CD14-positive monocyte (primary cell): ENCODE measurements at regions not wholly inside any gene's neighbourhood (a gene's known extent, or its start where the extent isn't known, plus 50 kb on each side); places are given as distances from the start of the nearest gene placed in this dataset.

Experiments
- DNase-seq, 3 donors: peaks; one replicate each; pipeline ENCODE4 v3.0.0-alpha.2; 2011 to 2022
- H2AFZ ChIP-seq: 2 replicates; pipeline ENCODE4 v1.6.0; 2012; ENCODE audit warnings: mild to moderate bottlenecking, low read depth, low read length, inconsistent platforms; ENCODE audit not compliant: insufficient read depth, poor library complexity, severe bottlenecking
- H3K27ac ChIP-seq, 2 donors: 1 replicate in 1 of 2; 2 replicates in 1 of 2; pipeline ENCODE4 v1.5.1; 2012 to 2013; ENCODE audit warnings: low read length in 2 of 2, control low read depth in 1 of 2, inconsistent platforms in 1 of 2, low read depth in 1 of 2, mild to moderate bottlenecking in 1 of 2
- H3K27me3 ChIP-seq, 2 donors: one replicate each; pipeline versions ENCODE4 v1.6.0 to v1.6.1; 2011 to 2013; ENCODE audit warnings: low read length in 2 of 2; ENCODE audit not compliant: control insufficient read depth in 2 of 2, insufficient read depth in 2 of 2
- H3K36me3 ChIP-seq, 2 donors: replicated peaks in 1 of 2; 1 replicate in 1 of 2; 2 replicates in 1 of 2; pipeline versions ENCODE4 v1.5.1 to v1.6.1; 2012 to 2013; ENCODE audit warnings: low read length in 2 of 2, control low read depth in 1 of 2, inconsistent platforms in 1 of 2, mild to moderate bottlenecking in 1 of 2; ENCODE audit not compliant: insufficient read depth in 2 of 2, control insufficient read depth in 1 of 2
- H3K4me1 ChIP-seq, 2 donors: 1 replicate in 1 of 2; 2 replicates in 1 of 2; pipeline versions ENCODE4 v1.5.1 to v1.6.1; 2012 to 2013; ENCODE audit warnings: low read length in 2 of 2, control low read depth in 1 of 2, inconsistent platforms in 1 of 2, mild to moderate bottlenecking in 1 of 2, moderate library complexity in 1 of 2; ENCODE audit not compliant: insufficient read depth in 2 of 2, control insufficient read depth in 1 of 2
- H3K4me2 ChIP-seq: replicated peaks from 2 replicates; pipeline ENCODE3; 2012; ENCODE audit warnings: low read length, moderate library complexity, mild to moderate bottlenecking; ENCODE audit not compliant: poor library complexity, severe bottlenecking; ENCODE audit errors: extremely low read depth
- H3K4me3 ChIP-seq, 3 experiments: fragments of 200-600 bp in 1 of 3; sonication (generic) in 1 of 3; replicated peaks in 1 of 3; 1 replicate in 2 of 3; 2 replicates in 1 of 3; pipeline ENCODE4 v1.5.1; 2011 to 2013; ENCODE audit warnings: low read length in 3 of 3, mild to moderate bottlenecking in 3 of 3, control low read depth in 2 of 3, low read depth in 2 of 3, inconsistent platforms in 1 of 3, moderate library complexity in 1 of 3
- H3K79me2 ChIP-seq: 2 replicates; pipeline ENCODE4 v1.6.0; 2012; ENCODE audit warnings: mild to moderate bottlenecking, control low read depth, inconsistent platforms, low read length, moderate library complexity; ENCODE audit not compliant: insufficient read depth
- H3K9ac ChIP-seq: 2 replicates; pipeline ENCODE4 v1.6.0; 2017; ENCODE audit warnings: low read length, mild to moderate bottlenecking; ENCODE audit not compliant: insufficient read depth, poor library complexity, severe bottlenecking
- H3K9me3 ChIP-seq, 2 donors: replicated peaks in 1 of 2; 1 replicate in 1 of 2; 2 replicates in 1 of 2; pipeline versions ENCODE4 v1.5.1 to v1.6.1; 2012 to 2013; ENCODE audit warnings: low read length in 2 of 2, control low read depth in 1 of 2; ENCODE audit not compliant: control insufficient read depth in 1 of 2, insufficient read depth in 1 of 2
- H4K20me1 ChIP-seq: 2 replicates; pipeline ENCODE4 v1.6.0; 2012; ENCODE audit warnings: mild to moderate bottlenecking, low read length, control low read depth, moderate library complexity; ENCODE audit not compliant: insufficient read depth
- H3K27ac Mint-ChIP-seq, 7 donors: one replicate each; pipeline ENCODE4 v1.8.0; 2020; ENCODE audit warnings: mild to moderate bottlenecking in 7 of 7, mixed read lengths in 7 of 7, moderate library complexity in 6 of 7, inconsistent platforms in 2 of 7
- H3K27me3 Mint-ChIP-seq, 3 donors: one replicate each; pipeline ENCODE4 v1.8.0; 2021 to 2022; ENCODE audit warnings: low read depth in 3 of 3, mild to moderate bottlenecking in 3 of 3, mixed read lengths in 3 of 3, moderate library complexity in 3 of 3, inconsistent platforms in 1 of 3
- H3K36me3 Mint-ChIP-seq, 2 donors: one replicate each; pipeline ENCODE4 v1.8.0; 2020; ENCODE audit warnings: mixed read lengths in 2 of 2, inconsistent platforms in 1 of 2, mild to moderate bottlenecking in 1 of 2
- H3K4me1 Mint-ChIP-seq: one replicate; pipeline ENCODE4 v1.8.0; 2020; ENCODE audit warnings: mild to moderate bottlenecking, mixed read lengths
- H3K4me3 Mint-ChIP-seq, 2 donors: one replicate each; pipeline ENCODE4 v1.8.0; 2020; ENCODE audit warnings: mild to moderate bottlenecking in 2 of 2, mixed read lengths in 2 of 2, moderate library complexity in 1 of 2
- H3K9me3 Mint-ChIP-seq, 7 donors: one replicate each; pipeline ENCODE4 v1.8.0; 2020 to 2022; ENCODE audit warnings: mixed read lengths in 7 of 7, mild to moderate bottlenecking in 6 of 7, moderate library complexity in 6 of 7, inconsistent platforms in 2 of 7
- CTCF ChIP-seq: fragments of 200-600 bp; IDR thresholded peaks from one replicate; pipeline ENCODE4 v1.8.0; 2022; ENCODE audit warnings: antibody characterized with exemption, mild to moderate bottlenecking
- WGBS: methylation state at CpG from one replicate; pipeline ENCODE4 v1.1.5; 2013; ENCODE audit warnings: missing lambda C conversion rate; ENCODE audit not compliant: insufficient coverage; 5-methylcytosine and 5-hydroxymethylcytosine counted together
- intact Hi-C, 2 donors: fragments of 100-400 bp; cut with micrococcal nuclease; formaldehyde crosslinking; loops; one replicate each; pipeline versions ENCODE4 v1.15.0 to v1.15.1; 2023

DNA sequence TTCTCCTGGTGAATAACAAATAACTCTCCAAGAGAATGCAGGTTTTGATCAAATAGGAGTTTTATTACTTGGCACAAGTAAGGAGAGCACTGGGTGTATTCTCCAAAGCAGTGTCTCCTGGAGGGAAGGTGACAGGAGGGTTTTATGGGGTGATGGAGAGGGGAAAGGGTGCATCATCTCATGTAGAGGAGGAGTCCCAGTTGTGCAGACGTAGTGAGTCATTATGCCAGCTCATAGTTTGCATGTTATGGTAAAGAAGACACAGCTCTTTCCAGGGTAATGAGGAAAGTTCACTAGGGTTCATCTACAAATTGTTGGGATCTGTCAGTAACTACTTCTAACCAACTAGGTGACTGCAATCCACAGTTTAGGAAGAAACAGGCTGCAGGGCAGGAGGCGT is 347.9 kb upstream of the MEOX2 start:
- Histone ChIP-seq H3K4me1 (no peaks in the 10 kb centered on the region), H3K79me2 (no peaks in the 10 kb centered on the region), H3K9me3 (peaks cover 0 to 5% of the 10 kb centered on the region in 2 donors), H3K27me3 (no peaks in the 10 kb centered on the region), H3K36me3 (no peaks in the 10 kb centered on the region), H4K20me1 (no peaks in the 10 kb centered on the region), H2AFZ (no peak overlapping the region), H3K4me2 (no peak overlapping the region), H3K27ac (no peak overlapping the region), H3K9ac (no peak overlapping the region), H3K4me3 (no peak overlapping the region)
- no peak for DNase-seq
- WGBS: no CpG with 5 or more reads among the region's 2 CpGs
- no peak overlapping the region for H3K27ac Mint-ChIP-seq
- no peak overlapping the region for H3K4me3 Mint-ChIP-seq
- no peaks in the 10 kb centered on the region for H3K36me3 Mint-ChIP-seq
- peaks cover 0 to 2% (median 1%) of the 10 kb centered on the region in 3 donors for H3K27me3 Mint-ChIP-seq
- no peak for TF ChIP-seq CTCF
- H3K4me1 Mint-ChIP-seq: no peaks in the 10 kb centered on the region
- H3K9me3 Mint-ChIP-seq: peaks cover 0 to 5% (median 2%) of the 10 kb centered on the region in 7 donors
- intact Hi-C loops: no loop called here

GRCh38 chr7:16033233-16033632 is 346.8 kb upstream of the MEOX2 start:
- peaks cover 0 to 5% of the 10 kb centered on the region in 2 donors for H3K9me3 ChIP-seq
- H3K27ac ChIP-seq: no peak overlapping the region
- H2AFZ ChIP-seq: no peak overlapping the region
- no CpG with 5 or more reads among the region's 2 CpGs for WGBS
- no peaks in the 10 kb centered on the region for H3K27me3 ChIP-seq
- H3K4me1 Mint-ChIP-seq: no peaks in the 10 kb centered on the region
- no peak overlapping the region for H3K4me2 ChIP-seq
- no peak overlapping the region for H3K4me3 Mint-ChIP-seq
- H3K9ac ChIP-seq: no peak overlapping the region
- H3K4me3 ChIP-seq: no peak overlapping the region
- H3K27me3 Mint-ChIP-seq: peaks cover 0 to 2% (median 1%) of the 10 kb centered on the region in 3 donors
- no peaks in the 10 kb centered on the region for H3K36me3 ChIP-seq
- no peaks in the 10 kb centered on the region for H3K79me2 ChIP-seq
- intact Hi-C loops: no loop called here
- no peaks in the 10 kb centered on the region for H3K36me3 Mint-ChIP-seq
- H3K9me3 Mint-ChIP-seq: peaks cover 0 to 5% (median 2%) of the 10 kb centered on the region in 7 donors
- no peaks in the 10 kb centered on the region for H3K4me1 ChIP-seq
- TF ChIP-seq CTCF: no peak
- no peak for DNase-seq
- H3K27ac Mint-ChIP-seq: no peak overlapping the region
- H4K20me1 ChIP-seq: no peaks in the 10 kb centered on the region
